GM18909 (cell line): ENCODE measurements at regions not wholly inside any gene's neighbourhood (a gene's known extent, or its start where the extent isn't known, plus 50 kb on each side); places are given as distances from the start of the nearest gene placed in this dataset.

Experiments
- ATAC-seq: cut with Tn5 transposase; IDR thresholded peaks from one replicate; pipeline ENCODE4 v1.9.1; 2021; ENCODE audit warnings: mild to moderate bottlenecking; ENCODE audit not compliant: unreplicated experiment, poor library complexity

DNA sequence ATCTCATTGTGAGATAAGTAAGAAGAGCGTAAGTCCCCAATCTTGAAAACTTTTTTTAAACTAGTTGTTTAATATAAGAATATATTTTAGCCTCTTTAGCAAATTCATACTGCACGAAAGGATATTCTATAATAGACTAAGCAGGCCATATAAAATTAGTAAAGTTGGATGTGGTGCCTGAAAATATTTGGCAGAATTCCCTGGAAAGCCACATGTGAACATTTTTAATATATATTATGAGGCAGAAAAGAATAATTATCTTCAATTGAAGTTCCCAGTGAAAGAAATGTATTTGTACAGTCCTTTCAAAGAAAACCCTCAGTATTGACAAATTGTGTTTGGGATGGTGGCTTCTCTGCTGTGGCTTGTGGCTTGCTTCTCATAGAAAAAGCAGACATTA, 237.5 kb upstream of the JAG1 start:
- no peak for ATAC-seq

DNA sequence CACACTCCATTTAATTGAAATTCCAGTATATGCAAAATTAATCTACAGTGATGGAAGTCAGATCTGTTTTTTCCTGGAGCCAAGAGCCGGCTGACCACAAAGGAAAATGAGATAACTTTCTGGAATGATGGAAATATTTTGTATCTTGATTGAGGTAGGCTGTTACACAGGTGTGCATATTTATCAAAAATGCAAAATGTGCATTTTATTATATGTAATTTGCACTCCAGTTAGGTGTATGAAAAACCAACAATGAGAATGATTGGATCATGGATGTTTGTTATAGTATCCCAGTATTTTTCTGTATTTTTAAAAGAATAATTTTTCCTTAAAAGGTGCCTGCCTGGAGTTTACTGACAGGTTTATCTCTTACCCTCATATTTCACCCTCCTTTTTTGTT, 242.0 kb upstream of the JAG1 start:
- no peak for ATAC-seq

DNA sequence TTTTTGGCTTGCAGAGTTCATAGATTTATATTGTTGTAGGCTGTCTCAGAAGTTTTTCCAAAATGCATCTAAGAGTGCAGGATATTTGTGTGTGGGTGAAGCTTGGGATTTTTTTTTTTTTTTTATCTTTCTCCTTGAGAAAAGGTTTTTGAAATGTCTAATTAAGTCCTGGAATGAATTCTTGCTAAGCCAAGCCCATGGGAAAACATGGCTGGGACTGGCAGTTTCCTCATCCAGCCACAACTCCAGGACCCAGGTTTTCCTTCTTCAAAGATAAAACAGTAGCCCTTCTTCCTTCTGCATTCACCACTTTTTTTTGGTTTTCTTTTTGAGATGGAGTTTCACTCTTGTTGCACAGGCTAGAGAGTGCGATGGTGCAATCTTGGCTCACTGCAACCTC, 242.5 kb upstream of the JAG1 start:
- ATAC-seq, result no peak

DNA sequence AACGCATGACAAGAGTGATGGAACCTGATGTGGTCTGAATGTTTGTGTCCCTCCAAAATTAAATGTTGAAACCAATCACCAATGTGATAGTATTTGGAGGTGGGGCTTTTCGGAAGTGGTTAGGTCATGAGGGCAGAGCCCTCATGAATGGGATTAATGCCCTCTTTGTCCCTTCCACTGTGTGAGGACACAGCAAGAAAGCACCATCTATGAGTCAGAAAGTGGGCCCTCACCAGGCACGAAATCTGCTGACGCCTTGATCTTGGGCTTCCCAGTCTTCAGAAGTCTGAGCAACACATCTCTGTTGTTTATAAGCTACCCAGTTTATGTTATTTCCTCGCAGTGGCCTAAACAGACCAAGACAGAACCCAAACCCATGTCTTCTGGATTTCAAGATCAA, 244.0 kb upstream of the JAG1 start:
- no peak for ATAC-seq

DNA sequence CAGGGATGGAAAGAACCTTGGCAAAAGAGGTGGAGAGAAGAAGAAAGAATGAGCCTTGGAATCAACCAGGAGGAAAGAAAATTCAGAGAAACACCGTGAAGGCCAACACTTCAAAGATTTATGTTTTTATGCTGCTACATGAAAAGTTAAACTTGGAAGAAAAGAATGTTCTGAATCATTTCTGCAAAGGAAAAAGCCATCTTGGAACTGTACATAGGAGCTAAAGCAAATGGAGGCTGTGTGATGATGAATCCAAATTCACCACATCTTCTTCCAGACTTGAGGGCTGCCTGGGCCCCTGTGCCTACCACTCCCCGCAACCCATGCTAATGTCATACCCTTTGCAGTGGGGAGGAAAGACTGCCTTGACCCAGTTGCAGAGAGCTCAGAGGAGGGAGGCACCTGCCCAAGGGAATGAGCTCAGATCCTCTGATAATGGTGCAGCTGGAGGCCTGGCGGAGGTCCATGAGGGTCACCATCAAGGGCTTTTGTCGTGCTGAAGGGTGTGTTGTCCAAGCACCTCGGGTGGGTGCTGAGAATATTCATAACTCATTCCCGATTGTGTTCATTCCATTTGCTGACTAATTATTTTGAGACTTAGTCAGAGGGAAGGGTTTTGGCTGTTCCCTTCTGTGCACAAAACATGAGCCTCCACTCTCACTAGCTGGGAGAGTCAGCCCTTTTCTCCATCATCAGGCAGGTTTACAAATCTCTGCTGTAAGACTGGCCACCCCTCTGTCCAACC, 245.8 kb upstream of the JAG1 start:
- ATAC-seq, result no peak

DNA sequence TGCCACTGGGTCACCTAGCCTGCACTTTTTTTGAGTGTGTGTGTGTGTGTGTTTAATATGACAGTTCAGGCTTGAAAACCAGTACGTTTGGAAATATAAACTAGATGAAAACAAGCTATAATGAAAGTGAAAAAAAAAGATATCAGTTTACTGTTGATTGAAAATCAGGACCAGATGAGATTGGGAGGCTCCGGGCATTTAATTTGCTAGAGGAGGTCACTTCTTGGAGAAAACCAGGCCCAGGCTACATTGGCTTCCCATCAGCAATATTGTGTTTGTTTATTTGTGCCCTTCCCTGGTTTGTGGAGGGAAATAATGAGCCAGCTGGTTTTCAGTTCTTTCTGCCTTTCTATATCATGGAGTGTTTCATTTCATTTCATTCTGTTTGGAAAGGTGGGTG, 246.6 kb upstream of the JAG1 start:
- ATAC-seq, result no peak

DNA sequence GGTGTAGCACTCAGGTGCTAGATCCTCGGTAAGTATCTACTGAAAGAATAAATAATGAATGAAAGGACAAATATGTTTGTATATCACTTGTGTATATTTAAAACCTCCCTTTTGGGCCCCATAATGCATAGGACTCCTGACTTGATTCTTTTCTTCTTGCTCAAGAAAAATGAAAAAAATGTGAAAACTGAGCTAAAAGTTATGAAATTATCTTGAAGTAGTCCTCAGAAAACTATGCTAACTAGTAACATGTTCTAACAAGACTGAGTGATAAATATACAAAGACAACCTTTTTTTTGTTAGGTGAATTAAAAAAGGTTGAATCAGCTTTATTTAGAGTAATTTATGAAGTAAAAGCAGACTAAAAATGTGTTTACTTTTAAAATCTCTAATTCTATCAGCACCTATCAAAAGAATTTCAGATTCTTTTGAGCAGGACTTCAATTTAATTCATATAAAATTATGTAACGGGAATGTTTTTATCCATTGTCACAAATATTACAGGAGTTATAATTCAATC, 247.8 kb upstream of the JAG1 start:
- no peak for ATAC-seq

DNA sequence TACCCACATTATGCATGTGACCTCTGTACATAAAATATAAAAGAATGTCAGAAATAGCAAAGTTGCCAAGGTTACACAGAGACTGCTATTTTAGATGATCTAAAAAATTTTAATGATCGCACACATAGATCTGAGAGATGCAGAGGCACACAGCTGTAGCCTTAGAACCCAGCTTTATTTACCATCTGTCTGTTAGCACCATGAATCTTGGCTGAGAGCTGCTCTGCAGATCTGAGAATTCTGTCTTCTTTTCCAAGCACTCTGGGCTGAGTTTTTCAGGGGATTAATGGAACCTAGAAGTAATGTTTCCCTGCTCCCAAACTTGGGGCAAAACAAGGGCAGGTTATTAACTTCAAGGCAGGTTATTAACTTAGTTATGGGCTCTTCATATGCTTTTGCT, 248.7 kb upstream of the JAG1 start:
- ATAC-seq, result no peak

DNA sequence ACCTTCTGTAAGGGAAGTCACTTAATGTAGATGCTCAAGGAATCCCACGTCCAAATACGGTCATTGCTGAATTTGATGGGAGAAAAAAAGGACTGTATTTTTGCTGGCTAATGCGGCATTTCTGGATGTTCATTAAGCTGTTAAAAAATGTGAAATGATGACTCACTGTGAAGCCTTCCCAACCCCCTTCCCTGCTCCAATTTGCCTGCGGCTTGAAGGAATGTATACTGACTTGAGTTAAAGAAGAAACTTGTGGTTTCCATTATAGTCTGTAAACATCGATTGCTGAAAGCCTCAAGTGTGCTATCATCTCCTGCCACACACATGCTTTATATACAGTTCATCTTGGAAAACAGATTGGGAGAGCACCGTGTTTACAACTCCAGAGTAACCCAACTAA, 249.1 kb upstream of the JAG1 start:
- ATAC-seq, result no peak

DNA sequence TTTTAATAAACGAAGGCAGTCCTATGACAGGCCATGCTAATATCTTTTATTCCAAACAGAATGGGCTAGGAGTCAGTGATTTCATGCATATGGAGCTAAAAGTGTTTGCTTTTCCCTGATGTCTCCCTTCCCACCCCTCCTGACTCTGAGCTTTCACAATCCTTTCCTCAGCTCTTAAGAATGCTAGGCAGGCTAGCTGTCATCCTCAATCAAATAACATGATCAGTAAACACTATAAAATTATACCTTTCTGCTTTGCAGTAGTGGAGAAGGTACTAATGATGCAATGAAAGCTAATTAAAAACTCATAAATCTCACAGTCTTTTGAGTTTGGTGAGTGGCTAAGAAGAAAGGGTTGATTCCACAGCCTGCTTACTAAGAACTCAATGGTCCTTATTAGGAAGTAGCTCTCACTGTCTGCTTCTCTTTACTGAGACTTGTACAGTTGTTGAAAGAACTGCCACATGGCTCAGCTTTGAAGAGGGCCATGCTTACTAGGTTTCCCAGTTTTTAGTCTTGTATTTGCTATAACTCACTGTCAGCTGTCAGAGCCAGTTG, 250.9 kb upstream of the JAG1 start:
- ATAC-seq, result no peak

DNA sequence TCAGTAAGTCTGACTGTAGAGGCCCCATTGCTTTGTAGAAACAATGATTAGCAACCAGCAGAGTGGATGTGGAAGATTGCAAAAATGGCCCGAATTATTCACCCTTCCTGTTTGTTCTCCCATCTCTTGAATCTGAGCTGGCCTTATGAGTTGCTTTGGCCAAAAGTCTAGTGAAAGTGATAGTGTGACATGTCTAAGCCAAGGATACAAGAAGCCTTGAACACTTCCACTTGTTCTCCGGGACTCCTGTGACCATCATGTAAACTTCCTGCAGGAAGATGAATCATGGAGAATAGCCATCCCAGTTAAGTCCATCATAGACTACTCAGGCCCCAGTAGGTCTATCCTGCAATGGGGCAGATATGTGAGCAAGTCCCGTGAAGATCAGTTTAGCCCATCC, 252.0 kb upstream of the JAG1 start:
- no peak for ATAC-seq

DNA sequence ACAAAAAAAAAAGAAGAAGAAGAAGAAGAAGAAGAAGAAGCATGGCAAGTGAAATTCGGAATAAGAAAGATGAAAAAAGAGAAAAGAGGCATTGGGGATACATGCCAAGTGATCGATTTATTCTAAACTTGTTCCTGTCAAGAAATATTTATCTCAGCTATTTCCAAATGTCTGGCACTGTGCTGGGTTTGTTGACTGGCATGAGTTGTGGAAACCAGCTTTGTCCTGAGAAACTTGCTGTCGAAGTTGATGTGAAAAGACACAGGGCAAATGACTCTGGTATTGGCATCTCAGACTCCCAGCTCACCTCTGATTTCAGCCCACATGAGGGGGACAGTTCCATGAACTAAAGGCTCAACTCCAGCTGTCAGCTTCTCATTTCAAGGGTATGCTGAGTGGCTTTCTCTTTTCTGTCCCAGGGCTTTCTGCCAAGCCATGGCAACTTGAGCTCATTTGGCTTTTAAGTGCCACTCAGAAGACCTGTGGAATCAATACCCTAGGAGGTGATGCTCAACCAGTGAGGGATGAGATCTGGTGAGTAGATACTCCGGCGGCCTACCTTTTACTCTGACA, 253.3 kb upstream of the JAG1 start:
- no peak for ATAC-seq

DNA sequence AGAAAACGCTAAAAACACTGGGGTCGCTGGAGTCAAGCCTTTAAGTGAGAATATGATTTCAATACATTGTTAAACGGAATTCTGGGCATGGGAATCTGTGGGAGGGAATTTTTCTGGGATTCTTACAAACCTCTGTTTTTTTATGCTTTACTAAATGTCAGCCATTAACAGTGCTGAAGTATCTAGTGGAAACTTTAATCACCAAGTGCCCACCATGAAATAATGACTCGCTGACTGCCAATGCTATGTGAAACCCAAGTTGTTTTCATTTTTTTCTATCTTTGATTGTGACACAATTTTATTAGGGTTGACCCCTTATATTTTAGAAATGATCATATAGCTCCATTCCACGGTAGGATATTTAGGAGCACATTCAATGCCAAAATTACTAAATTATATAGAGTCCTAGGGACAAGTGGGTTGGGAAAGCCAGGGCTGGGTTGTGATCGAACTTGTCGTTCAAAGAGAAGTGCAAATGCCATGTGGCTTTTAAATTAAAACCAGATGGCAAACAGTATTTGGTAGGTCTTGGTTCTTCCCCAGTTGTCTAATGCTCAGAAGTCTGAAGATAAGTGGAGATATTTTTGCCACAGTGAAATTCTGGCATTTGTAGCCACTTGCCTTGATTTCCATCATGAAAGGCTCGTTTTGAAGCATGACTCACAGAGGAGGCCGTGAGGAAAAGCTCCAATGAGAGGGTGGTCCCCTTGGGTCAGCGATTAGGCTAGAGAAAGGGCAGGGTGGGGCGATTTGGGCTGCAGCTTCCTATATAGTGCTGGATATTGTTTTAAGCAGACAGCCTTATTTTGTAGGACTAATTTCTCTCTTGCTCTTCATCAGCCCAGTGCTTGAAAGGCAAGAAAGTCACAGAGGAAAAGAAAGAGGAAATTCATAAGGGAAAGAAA, 254.4 kb upstream of the JAG1 start:
- ATAC-seq, result no peak

DNA sequence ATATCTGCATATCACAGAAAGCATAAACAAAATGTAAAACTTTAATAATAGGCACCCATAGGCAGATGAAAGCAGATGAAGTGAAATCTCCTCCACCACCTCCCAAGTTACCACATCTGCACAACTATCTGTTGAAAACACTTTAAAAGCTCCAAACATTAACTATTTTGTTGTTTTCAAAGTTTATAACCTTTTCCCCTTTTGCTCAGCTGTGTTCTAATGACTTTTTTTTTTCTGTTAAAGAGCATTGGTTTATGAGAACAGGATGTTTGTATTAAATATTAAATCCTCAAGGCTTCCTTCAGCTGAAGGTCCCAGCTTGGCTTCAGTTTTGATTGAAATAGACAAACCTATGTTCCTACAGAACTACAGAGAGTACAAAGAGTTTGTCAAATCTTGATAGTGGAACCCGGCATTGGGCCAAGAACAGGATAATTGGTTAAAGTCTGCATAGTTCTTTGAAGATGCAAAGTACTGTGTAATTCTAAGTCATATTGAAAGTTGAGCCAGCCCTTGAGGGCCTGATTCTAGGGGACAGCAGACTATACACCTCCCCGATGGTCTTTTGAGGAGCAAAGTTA, 255.1 kb upstream of the JAG1 start:
- ATAC-seq, result no peak

DNA sequence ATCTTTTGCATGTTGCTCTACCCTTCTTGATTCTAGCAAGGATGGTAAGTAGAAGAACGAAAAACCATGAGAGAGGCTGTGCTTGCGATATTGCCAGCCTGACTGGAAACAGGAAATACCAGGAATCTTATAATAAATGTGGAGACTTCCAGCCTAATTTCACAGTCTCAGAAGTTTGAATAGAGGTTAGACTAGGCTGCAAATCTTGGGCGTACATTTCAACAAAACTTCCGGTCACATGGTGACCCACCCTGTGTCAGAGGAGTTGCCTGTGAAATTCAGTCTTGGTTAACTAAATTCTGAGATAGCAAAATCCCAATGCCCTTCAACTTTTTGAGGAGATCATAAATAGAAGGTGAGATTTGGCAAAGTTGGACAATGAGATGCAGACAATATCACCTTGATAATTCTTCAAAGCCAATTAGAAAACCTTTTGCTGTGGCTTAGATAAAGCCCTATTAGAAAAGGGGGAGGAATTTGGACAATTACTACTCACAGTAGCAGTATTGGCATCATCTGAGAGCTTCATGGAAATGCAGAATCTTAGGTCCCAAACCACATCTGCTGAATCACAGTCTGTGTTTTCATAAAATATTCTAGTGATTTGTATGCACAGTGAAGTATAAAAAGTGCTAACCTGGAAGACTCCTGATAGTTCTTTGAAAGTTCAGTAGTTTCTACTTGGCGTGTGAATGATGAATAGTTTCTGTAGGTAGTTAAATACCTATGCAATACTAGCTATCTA, 262.0 kb upstream of the JAG1 start:
- ATAC-seq, result no peak

DNA sequence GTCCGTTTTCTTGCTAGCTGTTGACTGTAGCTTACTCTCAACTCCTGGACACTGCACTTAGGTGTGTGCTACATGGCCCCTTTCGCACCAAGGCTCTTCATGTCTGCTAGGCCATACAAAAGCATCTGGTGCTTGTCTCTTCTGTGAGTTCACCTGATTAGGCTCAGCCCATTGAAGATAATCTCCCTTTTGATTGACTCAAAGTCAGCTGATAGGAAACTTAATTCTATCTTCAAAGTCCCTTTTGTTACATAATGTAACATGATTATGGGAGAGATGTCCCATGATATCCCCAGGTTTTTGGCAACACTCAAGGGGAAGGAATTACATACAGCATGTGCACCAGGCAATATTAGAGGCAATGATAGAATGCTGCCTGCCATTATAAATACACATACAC, 263.0 kb upstream of the JAG1 start:
- ATAC-seq, result no peak

DNA sequence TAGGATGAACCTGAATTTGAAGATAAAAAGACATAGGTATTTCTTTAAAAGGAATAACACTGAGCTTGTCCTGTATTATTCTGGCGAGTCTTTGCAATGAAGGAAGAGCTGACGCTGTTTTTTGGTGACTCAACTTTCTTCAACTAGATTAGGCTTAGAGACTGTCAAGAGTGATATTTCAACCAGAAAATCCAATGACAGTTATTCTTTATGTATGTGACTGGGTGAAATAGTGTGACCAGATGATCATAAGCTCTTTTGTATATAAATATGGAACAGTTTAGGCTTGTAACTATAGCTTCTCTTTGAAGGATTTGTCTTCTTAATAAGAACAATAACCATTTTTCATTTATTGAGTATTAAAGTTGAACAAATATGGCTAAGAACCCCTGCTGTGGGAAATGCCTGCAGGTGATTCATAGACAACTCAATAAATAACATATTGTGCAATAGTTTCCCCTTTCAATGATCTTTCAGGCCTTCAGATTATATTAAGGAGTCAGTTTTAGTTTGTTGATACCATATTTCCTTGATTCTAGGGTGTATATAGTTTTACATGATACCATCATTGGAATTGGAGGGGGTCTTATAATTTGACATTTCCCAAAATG, 265.6 kb upstream of the JAG1 start:
- no peak for ATAC-seq

DNA sequence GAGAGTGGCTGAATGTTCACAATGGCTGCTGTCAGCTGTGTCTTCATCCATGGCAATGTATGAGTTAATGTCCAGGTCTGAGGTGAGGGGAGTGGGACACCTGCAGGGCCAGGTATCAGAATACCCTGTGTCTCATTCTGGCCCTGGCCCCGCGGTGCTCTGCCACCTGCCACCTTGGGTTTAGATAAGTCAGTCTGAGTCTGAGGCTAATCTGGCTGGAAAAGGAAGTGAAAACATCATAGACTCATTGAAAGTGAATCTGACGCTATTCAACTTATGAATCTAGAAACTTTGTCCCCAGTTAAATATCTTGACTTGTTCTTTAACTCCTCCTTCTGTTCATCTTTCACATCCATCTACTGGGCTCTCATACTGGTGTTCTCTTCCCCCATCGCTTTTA, 267.1 kb upstream of the JAG1 start:
- peak; percentile 97 for ATAC-seq

DNA sequence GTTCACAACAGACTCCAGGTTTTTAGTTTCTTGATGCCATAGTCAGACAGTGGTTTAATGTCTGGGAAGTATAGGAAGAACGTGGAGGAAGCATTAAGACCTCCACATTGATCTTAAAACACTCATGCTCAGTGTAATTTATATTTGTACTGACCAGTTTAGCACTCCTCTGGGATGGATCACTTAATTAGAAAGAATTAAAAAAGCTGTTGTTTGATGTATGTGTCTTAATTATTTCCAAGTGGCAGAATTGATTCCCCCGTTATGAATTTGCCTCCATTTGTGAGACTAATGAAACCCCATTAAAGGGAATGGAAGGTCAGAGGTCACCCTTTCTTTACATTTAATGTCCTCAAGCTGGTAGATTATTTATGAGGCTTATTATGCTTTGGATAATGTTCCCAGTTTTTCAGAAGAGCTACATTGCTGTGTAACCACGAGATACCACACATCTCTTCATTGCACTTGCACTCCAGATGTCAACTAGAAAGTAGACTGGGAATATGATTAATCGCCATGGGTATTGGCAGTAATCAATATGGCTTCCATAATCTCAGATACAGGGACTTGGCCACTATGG, 270.0 kb upstream of the JAG1 start:
- ATAC-seq, result no peak
